ENCODE measurements at regions not wholly inside any gene's neighbourhood (a gene's known extent, or its start where the extent isn't known, plus 50 kb on each side); places are given as distances from the start of the nearest gene placed in this dataset.

DNA sequence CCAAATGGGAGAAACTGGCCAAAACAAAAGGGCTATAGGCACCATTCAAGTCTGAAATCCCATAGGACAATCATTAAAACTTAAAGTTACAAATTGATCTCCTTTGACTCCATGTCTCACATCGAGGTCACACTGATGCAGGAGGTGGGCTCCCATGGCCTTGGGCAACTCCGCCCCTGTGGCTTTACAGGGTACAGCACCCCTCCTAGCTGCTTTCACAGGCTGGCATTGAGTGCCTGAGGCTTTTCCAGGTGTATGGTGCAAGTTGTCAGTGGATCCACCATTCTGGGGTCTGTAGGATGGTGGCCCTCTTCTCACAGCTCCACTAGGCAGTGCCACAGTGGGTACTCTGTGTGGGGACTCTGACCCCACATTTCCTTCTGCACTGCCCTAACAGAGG is 662.1 kb downstream of the XPNPEP1 start:
- Histone ChIP-seq H3K79me2 (ENCODE audit: insufficient read depth, low read depth) (no peaks in the 10 kb centered on the region), H3K27ac (no peak overlapping the region), H3K36me3 (ENCODE audit: insufficient read depth) (no peaks in the 10 kb centered on the region), H3K9ac (no peak overlapping the region), H3K4me2 (no peak overlapping the region), H3K4me1 (ENCODE audit: low read depth, poor library complexity, severe bottlenecking) (no peaks in the 10 kb centered on the region), H3K4me3 (IDR thresholded peaks at IDR 0.05; ENCODE audit: insufficient read depth, low read depth, low read length) (no peak overlapping the region), H3K27me3 (ENCODE audit: insufficient read depth, low read depth) (no peaks in the 10 kb centered on the region), H4K20me1 (ENCODE audit: insufficient read depth) (no peaks in the 10 kb centered on the region), H2AFZ (ENCODE audit: low read depth) (no peak overlapping the region)
- TF ChIP-seq, protein P1, sequence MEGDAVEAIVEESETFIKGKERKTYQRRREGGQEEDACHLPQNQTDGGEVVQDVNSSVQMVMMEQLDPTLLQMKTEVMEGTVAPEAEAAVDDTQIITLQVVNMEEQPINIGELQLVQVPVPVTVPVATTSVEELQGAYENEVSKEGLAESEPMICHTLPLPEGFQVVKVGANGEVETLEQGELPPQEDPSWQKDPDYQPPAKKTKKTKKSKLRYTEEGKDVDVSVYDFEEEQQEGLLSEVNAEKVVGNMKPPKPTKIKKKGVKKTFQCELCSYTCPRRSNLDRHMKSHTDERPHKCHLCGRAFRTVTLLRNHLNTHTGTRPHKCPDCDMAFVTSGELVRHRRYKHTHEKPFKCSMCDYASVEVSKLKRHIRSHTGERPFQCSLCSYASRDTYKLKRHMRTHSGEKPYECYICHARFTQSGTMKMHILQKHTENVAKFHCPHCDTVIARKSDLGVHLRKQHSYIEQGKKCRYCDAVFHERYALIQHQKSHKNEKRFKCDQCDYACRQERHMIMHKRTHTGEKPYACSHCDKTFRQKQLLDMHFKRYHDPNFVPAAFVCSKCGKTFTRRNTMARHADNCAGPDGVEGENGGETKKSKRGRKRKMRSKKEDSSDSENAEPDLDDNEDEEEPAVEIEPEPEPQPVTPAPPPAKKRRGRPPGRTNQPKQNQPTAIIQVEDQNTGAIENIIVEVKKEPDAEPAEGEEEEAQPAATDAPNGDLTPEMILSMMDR (conservative IDR thresholded peaks at IDR 0.05; ENCODE audit: low read depth, low read length) = no peak

DNA sequence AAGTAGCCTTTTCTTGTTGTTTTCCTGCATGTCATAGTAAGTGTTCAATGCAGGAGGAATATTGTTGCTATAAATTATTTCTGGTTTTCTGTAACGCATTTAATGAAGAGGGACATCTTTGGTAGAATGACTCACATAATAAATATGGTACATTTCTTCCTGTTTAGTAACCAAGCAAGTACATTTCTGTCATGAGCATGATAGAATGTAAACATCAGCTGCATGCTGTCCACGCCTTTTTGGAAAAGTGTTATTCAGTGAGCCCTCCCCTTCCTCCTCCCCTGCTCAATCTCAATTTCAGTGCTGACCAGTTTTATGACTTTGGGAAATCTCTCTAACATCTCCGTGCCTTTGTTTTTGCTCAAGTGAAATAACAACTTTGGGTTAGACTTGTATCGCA is 664.0 kb downstream of the XPNPEP1 start:
- H3K27me3 ChIP-seq (ENCODE audit: insufficient read depth, low read depth) = no peaks in the 10 kb centered on the region
- no peaks in the 10 kb centered on the region for H3K79me2 ChIP-seq (ENCODE audit: insufficient read depth, low read depth)
- H3K27ac ChIP-seq = no peak overlapping the region
- H3K4me1 ChIP-seq (ENCODE audit: low read depth, poor library complexity, severe bottlenecking) = no peaks in the 10 kb centered on the region
- no peak overlapping the region for H3K9ac ChIP-seq
- H2AFZ ChIP-seq (ENCODE audit: low read depth) = no peak overlapping the region
- no peaks in the 10 kb centered on the region for H3K36me3 ChIP-seq (ENCODE audit: insufficient read depth)
- H3K4me2 ChIP-seq = no peak overlapping the region
- no peak overlapping the region for H3K4me3 ChIP-seq (IDR thresholded peaks at IDR 0.05; ENCODE audit: insufficient read depth, low read depth, low read length)
- no peaks in the 10 kb centered on the region for H4K20me1 ChIP-seq (ENCODE audit: insufficient read depth)
- TF ChIP-seq, protein P1 (conservative IDR thresholded peaks at IDR 0.05; ENCODE audit: low read depth, low read length) = no peak

GRCh38 chr10:109253306-109253705 is 670.0 kb downstream of the XPNPEP1 start:
- Histone ChIP-seq H3K79me2 (ENCODE audit: insufficient read depth, low read depth) (no peaks in the 10 kb centered on the region), H3K27ac (no peak overlapping the region), H2AFZ (ENCODE audit: low read depth) (no peak overlapping the region), H3K4me2 (no peak overlapping the region), H3K4me1 (ENCODE audit: low read depth, poor library complexity, severe bottlenecking) (no peaks in the 10 kb centered on the region), H4K20me1 (ENCODE audit: insufficient read depth) (no peaks in the 10 kb centered on the region), H3K36me3 (ENCODE audit: insufficient read depth) (no peaks in the 10 kb centered on the region), H3K9ac (no peak overlapping the region), H3K27me3 (ENCODE audit: insufficient read depth, low read depth) (no peaks in the 10 kb centered on the region), H3K4me3 (IDR thresholded peaks at IDR 0.05; ENCODE audit: insufficient read depth, low read depth, low read length) (no peak overlapping the region)
- TF ChIP-seq, protein P1 (conservative IDR thresholded peaks at IDR 0.05; ENCODE audit: low read depth, low read length) = no peak

DNA sequence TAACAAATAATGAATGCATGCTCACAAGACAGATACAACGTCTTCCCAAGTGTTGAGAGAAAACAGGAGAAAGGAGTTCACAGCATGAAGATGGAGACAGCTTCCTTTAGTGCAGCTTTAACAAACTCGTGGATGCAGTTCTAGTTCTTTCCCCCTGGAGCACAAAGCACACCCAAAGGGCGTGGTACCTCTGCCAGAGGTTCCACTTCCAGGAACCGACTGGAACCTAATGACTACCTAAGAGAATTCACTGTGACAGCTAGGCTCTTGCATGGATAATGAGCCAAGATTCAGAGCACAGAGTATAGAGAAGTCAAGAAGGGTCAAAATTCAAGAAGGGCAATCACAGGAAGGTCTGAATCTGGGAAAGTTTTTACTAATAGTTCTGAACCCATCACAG is 673.2 kb downstream of the XPNPEP1 start:
- H3K4me2 ChIP-seq = no peak overlapping the region
- no peaks in the 10 kb centered on the region for H3K4me1 ChIP-seq (ENCODE audit: low read depth, poor library complexity, severe bottlenecking)
- H3K27me3 ChIP-seq (ENCODE audit: insufficient read depth, low read depth) = no peaks in the 10 kb centered on the region
- no peaks in the 10 kb centered on the region for H4K20me1 ChIP-seq (ENCODE audit: insufficient read depth)
- H3K4me3 ChIP-seq (IDR thresholded peaks at IDR 0.05; ENCODE audit: insufficient read depth, low read depth, low read length) = no peak overlapping the region
- H3K36me3 ChIP-seq (ENCODE audit: insufficient read depth) = no peaks in the 10 kb centered on the region
- TF ChIP-seq, protein P1 (conservative IDR thresholded peaks at IDR 0.05; ENCODE audit: low read depth, low read length) = no peak
- no peak overlapping the region for H3K27ac ChIP-seq
- no peaks in the 10 kb centered on the region for H3K79me2 ChIP-seq (ENCODE audit: insufficient read depth, low read depth)
- no peak overlapping the region for H2AFZ ChIP-seq (ENCODE audit: low read depth)
- H3K9ac ChIP-seq = no peak overlapping the region

All from KMS-11 (cell line).